ENCODE measurements at regions not wholly inside any gene's neighbourhood (a gene's known extent, or its start where the extent isn't known, plus 50 kb on each side); places are given as distances from the start of the nearest gene placed in this dataset.

- peak; percentile 51 to 66 for ATAC-seq (ENCODE audit: low FRiP score in 2 of 2)
- TF ChIP-seq POLR2AphosphoS5 (IDR thresholded peaks at IDR 0.05) = no peak
- no peak for TF ChIP-seq EP300 (IDR thresholded peaks at IDR 0.05)
- no peak for TF ChIP-seq POLR2A (IDR thresholded peaks at IDR 0.05)
- no peak for TF ChIP-seq CTCF (IDR thresholded peaks at IDR 0.05)
- no peaks in the 10 kb centered on the region for H3K27me3 ChIP-seq
- DNase-seq = peak in 1 of 2 donors; percentile 58
- H3K4me1 ChIP-seq = no peaks in the 10 kb centered on the region
- no peak overlapping the region for H3K4me3 ChIP-seq
- no peaks in the 10 kb centered on the region for H3K36me3 ChIP-seq
- H3K27ac ChIP-seq = no peak overlapping the region
- H3K9me3 ChIP-seq = peaks cover 0 to 20% (median 5%) of the 10 kb centered on the region in 4 donors
- 92 to 100% methylated on average over 1 to 5 of the region's 5 CpGs for WGBS, 2 donors
Measured at GRCh38 chr4:175499735-175500352, 312.2 kb downstream of the GPM6A start.

DNA sequence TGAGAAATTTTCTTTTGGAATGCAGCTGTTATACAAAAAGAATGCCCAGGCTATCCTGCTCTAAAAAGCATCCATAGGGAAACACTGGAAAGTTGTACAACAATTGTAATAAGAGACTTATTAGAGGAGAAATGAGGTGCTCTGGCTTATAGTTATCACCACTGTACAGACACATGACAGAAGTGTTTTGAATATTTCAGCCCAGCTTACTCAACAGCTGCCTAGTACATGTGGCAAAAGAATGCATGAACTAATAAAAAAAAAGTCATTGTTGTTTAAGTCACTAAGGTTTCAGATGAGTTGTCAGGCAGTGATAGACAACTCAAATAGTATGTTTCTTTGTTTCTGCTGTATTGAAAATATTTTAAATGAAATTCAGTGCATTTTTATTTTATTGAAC is 307.7 kb downstream of the GPM6A start:
- DNase-seq = no peak
- Histone ChIP-seq H3K27me3 (no peaks in the 10 kb centered on the region), H3K4me3 (no peak overlapping the region), H3K27ac (no peak overlapping the region), H3K9me3 (peaks cover 0 to 8% (median 4%) of the 10 kb centered on the region in 4 donors), H3K36me3 (no peaks in the 10 kb centered on the region), H3K4me1 (no peaks in the 10 kb centered on the region)
- TF ChIP-seq EP300 (IDR thresholded peaks at IDR 0.05) (no peak), CTCF (IDR thresholded peaks at IDR 0.05) (no peak), POLR2AphosphoS5 (IDR thresholded peaks at IDR 0.05) (no peak), POLR2A (IDR thresholded peaks at IDR 0.05) (no peak)
- ATAC-seq (ENCODE audit: low FRiP score in 2 of 2) = no peak

- Histone ChIP-seq H3K27me3 (no peaks in the 10 kb centered on the region), H3K4me3 (no peak overlapping the region), H3K9me3 (no peaks in the 10 kb centered on the region), H3K36me3 (no peaks in the 10 kb centered on the region), H3K4me1 (no peaks in the 10 kb centered on the region), H3K27ac (no peak overlapping the region)
- WGBS, 2 donors = 66 to 77% methylated on average over 2 of the region's 2 CpGs
- DNase-seq (no peak), ATAC-seq (ENCODE audit: low FRiP score in 2 of 2) (no peak)
- no peak for TF ChIP-seq POLR2AphosphoS5 (IDR thresholded peaks at IDR 0.05)
- TF ChIP-seq EP300 (IDR thresholded peaks at IDR 0.05) = no peak
- no peak for TF ChIP-seq CTCF (IDR thresholded peaks at IDR 0.05)
- TF ChIP-seq POLR2A (IDR thresholded peaks at IDR 0.05) = no peak
Measured at GRCh38 chr4:175509320-175509719, 302.7 kb downstream of the GPM6A start.

DNA sequence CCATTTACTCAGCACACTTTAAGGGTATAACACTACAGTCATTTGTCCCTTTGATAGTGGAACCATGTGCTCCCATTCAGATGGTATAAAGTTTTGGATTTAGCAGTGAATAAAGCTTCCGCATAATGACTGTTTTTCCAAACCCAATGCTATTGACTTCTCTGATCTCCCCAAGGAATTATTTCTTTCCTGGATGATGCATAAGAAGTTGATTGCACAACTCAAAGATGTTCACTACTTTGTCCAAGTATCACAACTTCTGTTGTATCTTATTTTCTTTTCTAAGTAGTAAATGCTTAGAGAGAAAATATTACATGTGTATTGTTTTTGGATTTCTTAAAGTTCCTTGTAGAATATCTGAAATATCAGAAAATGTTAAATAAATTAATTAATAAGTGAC is 300.2 kb downstream of the GPM6A start:
- no peak for ATAC-seq (ENCODE audit: low FRiP score in 2 of 2)
- WGBS, 2 donors = 96 to 97% methylated on average over 1 of the region's 1 CpG
- TF ChIP-seq CTCF (IDR thresholded peaks at IDR 0.05) (no peak), POLR2A (IDR thresholded peaks at IDR 0.05) (no peak), POLR2AphosphoS5 (IDR thresholded peaks at IDR 0.05) (no peak), EP300 (IDR thresholded peaks at IDR 0.05) (no peak)

DNA sequence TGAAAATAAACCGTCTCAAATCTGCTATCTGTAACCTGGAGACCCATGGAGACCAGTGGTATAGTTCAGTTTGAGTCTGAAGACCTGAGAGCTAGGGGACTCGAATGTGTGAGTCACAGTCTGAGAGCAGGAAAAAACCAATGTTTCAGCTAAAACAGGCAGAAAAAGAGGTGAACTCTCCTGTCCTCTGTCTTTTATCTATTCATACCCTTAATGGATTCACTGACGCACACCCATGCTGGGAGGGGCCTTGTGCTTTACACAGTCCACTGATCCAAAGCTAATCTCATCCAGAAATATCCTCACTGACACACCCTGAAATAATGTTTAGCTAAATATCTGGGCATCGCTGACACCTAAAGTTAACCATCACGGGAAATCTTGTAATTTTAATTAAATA is 297.9 kb downstream of the GPM6A start:
- Histone ChIP-seq H3K27ac (no peak overlapping the region), H3K4me1 (no peaks in the 10 kb centered on the region), H3K36me3 (no peaks in the 10 kb centered on the region), H3K27me3 (no peaks in the 10 kb centered on the region), H3K4me3 (no peak overlapping the region), H3K9me3 (no peaks in the 10 kb centered on the region)
- no peak for DNase-seq
- TF ChIP-seq CTCF (IDR thresholded peaks at IDR 0.05) (no peak), EP300 (IDR thresholded peaks at IDR 0.05) (no peak), POLR2A (IDR thresholded peaks at IDR 0.05) (no peak), POLR2AphosphoS5 (IDR thresholded peaks at IDR 0.05) (no peak)
- WGBS, 2 donors = 77 to 82% methylated on average over 5 of the region's 5 CpGs
- no peak for ATAC-seq (ENCODE audit: low FRiP score in 2 of 2)

More for the DNA sequence above, 300.2 kb downstream of the GPM6A start:
- DNase-seq = no peak
- H3K27ac ChIP-seq = no peak overlapping the region
- H3K9me3 ChIP-seq = no peaks in the 10 kb centered on the region
- no peaks in the 10 kb centered on the region for H3K4me1 ChIP-seq
- no peaks in the 10 kb centered on the region for H3K36me3 ChIP-seq
- H3K27me3 ChIP-seq = no peaks in the 10 kb centered on the region
- no peak overlapping the region for H3K4me3 ChIP-seq

Data from upper lobe of left lung (tissue), 6 donors.